ENCODE measurements at regions not wholly inside any gene's neighbourhood (a gene's known extent, or its start where the extent isn't known, plus 50 kb on each side); places are given as distances from the start of the nearest gene placed in this dataset.

- TF ChIP-seq, protein P1, sequence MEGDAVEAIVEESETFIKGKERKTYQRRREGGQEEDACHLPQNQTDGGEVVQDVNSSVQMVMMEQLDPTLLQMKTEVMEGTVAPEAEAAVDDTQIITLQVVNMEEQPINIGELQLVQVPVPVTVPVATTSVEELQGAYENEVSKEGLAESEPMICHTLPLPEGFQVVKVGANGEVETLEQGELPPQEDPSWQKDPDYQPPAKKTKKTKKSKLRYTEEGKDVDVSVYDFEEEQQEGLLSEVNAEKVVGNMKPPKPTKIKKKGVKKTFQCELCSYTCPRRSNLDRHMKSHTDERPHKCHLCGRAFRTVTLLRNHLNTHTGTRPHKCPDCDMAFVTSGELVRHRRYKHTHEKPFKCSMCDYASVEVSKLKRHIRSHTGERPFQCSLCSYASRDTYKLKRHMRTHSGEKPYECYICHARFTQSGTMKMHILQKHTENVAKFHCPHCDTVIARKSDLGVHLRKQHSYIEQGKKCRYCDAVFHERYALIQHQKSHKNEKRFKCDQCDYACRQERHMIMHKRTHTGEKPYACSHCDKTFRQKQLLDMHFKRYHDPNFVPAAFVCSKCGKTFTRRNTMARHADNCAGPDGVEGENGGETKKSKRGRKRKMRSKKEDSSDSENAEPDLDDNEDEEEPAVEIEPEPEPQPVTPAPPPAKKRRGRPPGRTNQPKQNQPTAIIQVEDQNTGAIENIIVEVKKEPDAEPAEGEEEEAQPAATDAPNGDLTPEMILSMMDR (conservative IDR thresholded peaks at IDR 0.05; ENCODE audit: low read length), result no peak
- no peak for TF ChIP-seq EZH2phosphoT487 (IDR thresholded peaks at IDR 0.05; ENCODE audit: borderline replicate concordance)
Measured at GRCh38 chr4:184295206-184295605, 77.5 kb upstream of the ENPP6 start.

Measured in Loucy (cell line).